OCI-LY1 (cell line): ENCODE measurements at regions not wholly inside any gene's neighbourhood (a gene's known extent, or its start where the extent isn't known, plus 50 kb on each side); places are given as distances from the start of the nearest gene placed in this dataset.

ENCODE experiments used
- H2AFZ ChIP-seq: fragments of 200-600 bp; sonication (generic), shearing (Covaris generic); 2 replicates; pipeline ENCODE4 v1.6.0; 2014; ENCODE audit warnings: antibody characterized with exemption, mild to moderate bottlenecking, low read length
- H3F3A ChIP-seq: fragments of 200-600 bp; sonication (generic), shearing (Covaris generic); 2 replicates; pipeline ENCODE4 v1.6.0; 2014; ENCODE audit warnings: mild to moderate bottlenecking, antibody characterized with exemption, low read length, moderate library complexity; ENCODE audit not compliant: insufficient read depth
- H3K27ac ChIP-seq: fragments of 200-600 bp; sonication (generic); 2 replicates; pipeline ENCODE4 v1.5.1; 2014; ENCODE audit warnings: low read length, mixed run types, mild to moderate bottlenecking, low read depth; ENCODE audit not compliant: poor library complexity, severe bottlenecking
- H3K27me3 ChIP-seq: fragments of 200-600 bp; sonication (generic); 2 replicates; pipeline ENCODE4 v1.6.0; 2014; ENCODE audit warnings: antibody characterized with exemption, mild to moderate bottlenecking, low read length, moderate library complexity; ENCODE audit not compliant: insufficient read depth
- H3K36me3 ChIP-seq: fragments of 200-600 bp; sonication (generic); 2 replicates; pipeline ENCODE4 v1.6.1; 2014; ENCODE audit warnings: mild to moderate bottlenecking, antibody characterized with exemption, low read length, moderate library complexity, mixed read lengths; ENCODE audit not compliant: insufficient read depth
- H3K4me1 ChIP-seq: fragments of 200-600 bp; sonication (generic); 2 replicates; pipeline ENCODE4 v1.5.1; 2014; ENCODE audit warnings: mild to moderate bottlenecking, low read length, moderate library complexity; ENCODE audit not compliant: insufficient read depth, severe bottlenecking
- H3K4me2 ChIP-seq: fragments of 200-600 bp; sonication (generic), shearing (Covaris generic); 2 replicates; pipeline ENCODE4 v1.6.1; 2014; ENCODE audit warnings: low read length
- H3K4me3 ChIP-seq: fragments of 200-600 bp; sonication (generic); 2 replicates; pipeline ENCODE4 v1.5.1; 2014; ENCODE audit warnings: low read length, low read depth, mild to moderate bottlenecking, mixed read lengths; ENCODE audit not compliant: poor library complexity, severe bottlenecking
- H3K79me2 ChIP-seq: fragments of 200-600 bp; shearing (Covaris generic); 2 replicates; pipeline ENCODE4 v1.6.1; 2016; ENCODE audit warnings: mixed run types, low read length, mixed read lengths; ENCODE audit not compliant: insufficient read depth
- H3K9ac ChIP-seq: fragments of 200-600 bp; sonication (generic), shearing (Covaris generic); 2 replicates; pipeline ENCODE4 v1.6.1; 2014; ENCODE audit warnings: mild to moderate bottlenecking, low read length, mixed read lengths
- H3K9me2 ChIP-seq: fragments of 200-600 bp; sonication (generic), shearing (Covaris generic); 2 replicates; pipeline ENCODE4 v1.6.1; 2014; ENCODE audit warnings: low read depth, mild to moderate bottlenecking, low read length, mixed read lengths
- H3K9me3 ChIP-seq: fragments of 200-600 bp; shearing (Covaris generic); 2 replicates; pipeline ENCODE4 v1.6.1; 2014; ENCODE audit warnings: low read length, mixed read lengths
- H4K20me1 ChIP-seq: fragments of 200-600 bp; sonication (generic), shearing (Covaris generic); 2 replicates; pipeline ENCODE4 v1.6.0; 2016; ENCODE audit warnings: mild to moderate bottlenecking, low read length; ENCODE audit not compliant: insufficient read depth
- CTCF ChIP-seq: fragments of 200-600 bp; sonication (generic), shearing (Covaris generic); IDR thresholded peaks from 2 replicates; pipeline ENCODE4 v1.5.1; 2017; ENCODE audit warnings: mild to moderate bottlenecking, antibody characterized with exemption, low read length, moderate library complexity, mixed read lengths
- EZH2 ChIP-seq: fragments of 200-600 bp; sonication (generic), shearing (Covaris generic); IDR thresholded peaks from 2 replicates; pipeline ENCODE4 v1.8.0; 2017; ENCODE audit warnings: borderline replicate concordance, mixed run types, mild to moderate bottlenecking, antibody characterized with exemption, low read length, moderate library complexity, mixed read lengths

- TF ChIP-seq EZH2 (no peak), CTCF (no peak)
- no peak overlapping the region for H3K9ac ChIP-seq
- no peaks in the 10 kb centered on the region for H3K4me1 ChIP-seq
- no peaks in the 10 kb centered on the region for H3K79me2 ChIP-seq
- H4K20me1 ChIP-seq: no peaks in the 10 kb centered on the region
- H3K9me2 ChIP-seq: no peaks in the 10 kb centered on the region
- no peak overlapping the region for H3K4me2 ChIP-seq
- H3K36me3 ChIP-seq: no peaks in the 10 kb centered on the region
- H3K27ac ChIP-seq: no peak overlapping the region
- no peak overlapping the region for H2AFZ ChIP-seq
- H3K4me3 ChIP-seq: no peak overlapping the region
- no peaks in the 10 kb centered on the region for H3K9me3 ChIP-seq
- no peaks in the 10 kb centered on the region for H3K27me3 ChIP-seq
- no peaks in the 10 kb centered on the region for H3F3A ChIP-seq
These were observed 126.2 kb downstream of the CMPK2 start for GRCh38 chr2:6739547-6739946.

- Histone ChIP-seq H3K79me2 (no peaks in the 10 kb centered on the region), H3K36me3 (no peaks in the 10 kb centered on the region), H3K27ac (no peak overlapping the region), H3K4me3 (no peak overlapping the region), H4K20me1 (no peaks in the 10 kb centered on the region), H3K4me1 (no peaks in the 10 kb centered on the region), H2AFZ (no peak overlapping the region), H3K4me2 (no peak overlapping the region), H3K27me3 (no peaks in the 10 kb centered on the region), H3K9me2 (no peaks in the 10 kb centered on the region), H3K9ac (no peak overlapping the region), H3K9me3 (no peaks in the 10 kb centered on the region), H3F3A (no peaks in the 10 kb centered on the region)
- TF ChIP-seq CTCF (no peak), EZH2 (no peak)
These were observed 124.5 kb downstream of the CMPK2 start for GRCh38 chr2:6741229-6741628.

DNA sequence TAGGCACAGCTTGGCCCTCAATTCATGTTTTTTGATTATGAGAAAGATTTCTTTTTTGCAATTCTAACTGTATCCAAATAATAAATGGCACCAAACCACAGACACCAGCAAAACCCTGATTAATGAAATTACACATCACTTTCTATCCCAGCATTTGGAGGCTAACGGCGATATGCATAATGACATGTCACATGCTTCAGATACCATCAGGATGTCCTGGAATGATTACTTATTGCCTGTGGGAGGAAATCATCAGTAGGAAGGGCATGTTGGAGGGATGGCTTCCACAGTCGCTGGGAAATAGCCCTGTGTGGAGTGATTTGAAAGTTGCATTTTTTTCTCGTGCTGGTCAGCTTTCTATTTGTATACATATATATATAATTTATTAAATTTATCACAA, 121.7 kb downstream of the CMPK2 start:
- Histone ChIP-seq H3K9me2 (no peaks in the 10 kb centered on the region), H3K79me2 (no peaks in the 10 kb centered on the region), H3K36me3 (no peaks in the 10 kb centered on the region), H3K27me3 (no peaks in the 10 kb centered on the region), H4K20me1 (no peaks in the 10 kb centered on the region), H3K4me2 (no peak overlapping the region), H3F3A (no peaks in the 10 kb centered on the region), H3K9ac (no peak overlapping the region), H3K4me3 (no peak overlapping the region), H3K27ac (no peak overlapping the region), H2AFZ (no peak overlapping the region), H3K9me3 (no peaks in the 10 kb centered on the region), H3K4me1 (no peaks in the 10 kb centered on the region)
- TF ChIP-seq CTCF (no peak), EZH2 (no peak)
